ENCODE measurements at regions not wholly inside any gene's neighbourhood (a gene's known extent, or its start where the extent isn't known, plus 50 kb on each side); places are given as distances from the start of the nearest gene placed in this dataset.

DNA sequence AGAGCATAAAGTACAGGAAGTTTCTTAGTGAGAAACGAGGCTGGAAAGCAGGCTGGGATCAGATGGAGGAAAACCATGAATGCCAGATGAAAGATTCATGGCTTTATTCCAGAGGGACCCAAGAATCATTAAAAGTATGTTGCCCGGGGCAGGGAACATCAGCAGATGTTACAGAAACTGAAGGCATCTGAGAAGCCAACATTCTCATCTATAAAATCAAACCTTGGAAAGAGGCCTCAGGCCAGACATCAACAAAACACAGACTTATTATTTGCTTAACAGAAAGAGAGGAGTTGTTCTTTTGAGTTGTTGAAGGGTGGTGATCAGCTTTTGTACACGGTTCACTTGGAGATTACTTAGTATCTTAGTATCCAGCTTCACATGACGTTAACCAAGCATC lies 543.6 kb downstream of the RFC3 start:
- ChIA-PET POLR2A (no interaction called here), CTCF (no interaction called here)
- BruUV-seq (replicated peaks): no TSS peak
- intact Hi-C loops (cut with micrococcal nuclease): no loop called here
- TF ChIP-seq, protein P1, sequence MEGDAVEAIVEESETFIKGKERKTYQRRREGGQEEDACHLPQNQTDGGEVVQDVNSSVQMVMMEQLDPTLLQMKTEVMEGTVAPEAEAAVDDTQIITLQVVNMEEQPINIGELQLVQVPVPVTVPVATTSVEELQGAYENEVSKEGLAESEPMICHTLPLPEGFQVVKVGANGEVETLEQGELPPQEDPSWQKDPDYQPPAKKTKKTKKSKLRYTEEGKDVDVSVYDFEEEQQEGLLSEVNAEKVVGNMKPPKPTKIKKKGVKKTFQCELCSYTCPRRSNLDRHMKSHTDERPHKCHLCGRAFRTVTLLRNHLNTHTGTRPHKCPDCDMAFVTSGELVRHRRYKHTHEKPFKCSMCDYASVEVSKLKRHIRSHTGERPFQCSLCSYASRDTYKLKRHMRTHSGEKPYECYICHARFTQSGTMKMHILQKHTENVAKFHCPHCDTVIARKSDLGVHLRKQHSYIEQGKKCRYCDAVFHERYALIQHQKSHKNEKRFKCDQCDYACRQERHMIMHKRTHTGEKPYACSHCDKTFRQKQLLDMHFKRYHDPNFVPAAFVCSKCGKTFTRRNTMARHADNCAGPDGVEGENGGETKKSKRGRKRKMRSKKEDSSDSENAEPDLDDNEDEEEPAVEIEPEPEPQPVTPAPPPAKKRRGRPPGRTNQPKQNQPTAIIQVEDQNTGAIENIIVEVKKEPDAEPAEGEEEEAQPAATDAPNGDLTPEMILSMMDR (IDR thresholded peaks at IDR 0.05; ENCODE audit: unreplicated experiment): no peak
- Mint-ChIP-seq H3K27ac (ENCODE audit: low read depth, unreplicated experiment) (peak overlapping the region; percentile 85), H3K27me3 (ENCODE audit: insufficient read depth, unreplicated experiment) (no peaks in the 10 kb centered on the region), H3K36me3 (ENCODE audit: insufficient read depth, unreplicated experiment) (no peaks in the 10 kb centered on the region), H3K9me3 (ENCODE audit: unreplicated experiment) (no peaks in the 10 kb centered on the region), H3K4me1 (ENCODE audit: insufficient read depth, unreplicated experiment) (peaks cover 30% of the 10 kb centered on the region), H3K4me3 (ENCODE audit: unreplicated experiment) (no peak overlapping the region)
- no peak for DNase-seq (ENCODE audit: unreplicated experiment)

DNA sequence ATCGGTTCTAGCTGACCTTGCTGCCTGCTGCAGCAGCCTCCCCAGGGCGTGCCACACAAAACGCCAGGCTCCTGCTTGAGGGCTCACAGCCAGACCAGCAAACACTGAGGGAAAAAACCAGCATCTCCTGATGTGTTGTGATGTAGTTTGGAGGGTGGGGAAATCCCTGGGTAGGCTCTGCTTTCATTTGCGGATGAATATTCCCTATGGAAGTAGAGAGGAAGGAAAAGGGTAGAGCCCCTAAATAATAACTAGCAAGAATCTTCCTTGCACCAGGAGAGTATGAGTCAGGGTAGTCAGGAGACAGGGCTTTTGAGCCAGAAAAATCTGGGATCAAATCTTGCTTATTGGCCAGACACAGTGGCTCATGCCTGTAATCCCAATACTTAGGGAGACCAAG lies 545.3 kb downstream of the RFC3 start:
- ChIA-PET CTCF (interaction anchor here (0.7 kb wide), 1 partner anchor 25 kb away, joined by 3 read pairs; no protein-coding TSS in a partner anchor), POLR2A (no interaction called here)
- Mint-ChIP-seq H3K9me3 (ENCODE audit: unreplicated experiment) (no peaks in the 10 kb centered on the region), H3K4me3 (ENCODE audit: unreplicated experiment) (no peak overlapping the region), H3K27me3 (ENCODE audit: insufficient read depth, unreplicated experiment) (no peaks in the 10 kb centered on the region), H3K27ac (ENCODE audit: low read depth, unreplicated experiment) (no peak overlapping the region), H3K36me3 (ENCODE audit: insufficient read depth, unreplicated experiment) (no peaks in the 10 kb centered on the region), H3K4me1 (ENCODE audit: insufficient read depth, unreplicated experiment) (peaks cover 15% of the 10 kb centered on the region)
- DNase-seq (ENCODE audit: unreplicated experiment): no peak
- intact Hi-C loops (cut with micrococcal nuclease): no loop called here
- BruUV-seq (replicated peaks): no TSS peak
- TF ChIP-seq, protein P1 (IDR thresholded peaks at IDR 0.05; ENCODE audit: unreplicated experiment): no peak

GRCh38 chr13:34364633-34365032 lies 546.7 kb downstream of the RFC3 start:
- CTCF ChIA-PET: no interaction called here
- DNase-seq (ENCODE audit: unreplicated experiment): no peak
- no peaks in the 10 kb centered on the region for H3K9me3 Mint-ChIP-seq (ENCODE audit: unreplicated experiment)
- TF ChIP-seq, protein P1 (IDR thresholded peaks at IDR 0.05; ENCODE audit: unreplicated experiment): no peak
- H3K36me3 Mint-ChIP-seq (ENCODE audit: insufficient read depth, unreplicated experiment): no peaks in the 10 kb centered on the region
- intact Hi-C loops (cut with micrococcal nuclease): no loop called here
- BruUV-seq (replicated peaks): no TSS peak
- POLR2A ChIA-PET: no interaction called here
- H3K27ac Mint-ChIP-seq (ENCODE audit: low read depth, unreplicated experiment): no peak overlapping the region
- H3K4me1 Mint-ChIP-seq (ENCODE audit: insufficient read depth, unreplicated experiment): peaks cover 12% of the 10 kb centered on the region
- H3K4me3 Mint-ChIP-seq (ENCODE audit: unreplicated experiment): no peak overlapping the region
- no peaks in the 10 kb centered on the region for H3K27me3 Mint-ChIP-seq (ENCODE audit: insufficient read depth, unreplicated experiment)

GRCh38 chr13:34369931-34370330 lies 552.0 kb downstream of the RFC3 start:
- TF ChIP-seq, protein P1 (IDR thresholded peaks at IDR 0.05; ENCODE audit: unreplicated experiment): no peak
- H3K9me3 Mint-ChIP-seq (ENCODE audit: unreplicated experiment): no peaks in the 10 kb centered on the region
- ChIA-PET POLR2A (interaction anchor here (1.6 kb wide), 1 partner anchor 11 kb away, joined by 3 read pairs; no protein-coding TSS in a partner anchor), CTCF (no interaction called here)
- intact Hi-C loops (cut with micrococcal nuclease): no loop called here
- no peaks in the 10 kb centered on the region for H3K36me3 Mint-ChIP-seq (ENCODE audit: insufficient read depth, unreplicated experiment)
- no peak overlapping the region for H3K27ac Mint-ChIP-seq (ENCODE audit: low read depth, unreplicated experiment)
- no peak for DNase-seq (ENCODE audit: unreplicated experiment)
- BruUV-seq (replicated peaks): no TSS peak
- H3K4me3 Mint-ChIP-seq (ENCODE audit: unreplicated experiment): no peak overlapping the region
- H3K4me1 Mint-ChIP-seq (ENCODE audit: insufficient read depth, unreplicated experiment): peaks cover 9% of the 10 kb centered on the region
- H3K27me3 Mint-ChIP-seq (ENCODE audit: insufficient read depth, unreplicated experiment): no peaks in the 10 kb centered on the region

Data from MCF 10A (cell line).